ENCODE measurements at regions not wholly inside any gene's neighbourhood (a gene's known extent, or its start where the extent isn't known, plus 50 kb on each side); places are given as distances from the start of the nearest gene placed in this dataset.

- no peak for DNase-seq (ENCODE audit: low read depth in 1 of 2, low spot score in 1 of 2)
- Histone ChIP-seq H3K27ac (replicated peaks) (no peak overlapping the region), H3K4me3 (replicated peaks; ENCODE audit: insufficient read depth, low read length) (no peak overlapping the region), H3K27me3 (ENCODE audit: insufficient read depth, poor library complexity, severe bottlenecking) (no peaks in the 10 kb centered on the region)
- no peak for TF ChIP-seq SPI1 (IDR thresholded peaks at IDR 0.05; ENCODE audit: borderline replicate concordance, low read depth)
- TF ChIP-seq POLR2AphosphoS5 (IDR thresholded peaks at IDR 0.05; ENCODE audit: low read depth): no peak
These were observed 376.8 kb upstream of the ALCAM start for GRCh38 chr3:104989878-104990277.

GRCh38 chr3:104990758-104991157 lies 376.0 kb upstream of the ALCAM start:
- Histone ChIP-seq H3K27ac (replicated peaks) (no peak overlapping the region), H3K27me3 (ENCODE audit: insufficient read depth, poor library complexity, severe bottlenecking) (no peaks in the 10 kb centered on the region), H3K4me3 (replicated peaks; ENCODE audit: insufficient read depth, low read length) (no peak overlapping the region)
- DNase-seq (ENCODE audit: low read depth in 1 of 2, low spot score in 1 of 2): no peak
- TF ChIP-seq GABPA (IDR thresholded peaks at IDR 0.05; ENCODE audit: low read depth): no peak

GRCh38 chr3:104992676-104993075 lies 374.0 kb upstream of the ALCAM start:
- TF ChIP-seq GABPA (IDR thresholded peaks at IDR 0.05; ENCODE audit: low read depth) (no peak), REST (IDR thresholded peaks at IDR 0.05; ENCODE audit: insufficient replicate concordance, low read depth) (no peak), CTCF (IDR thresholded peaks at IDR 0.05; ENCODE audit: insufficient read depth, low read length) (no peak), POLR2AphosphoS5 (IDR thresholded peaks at IDR 0.05; ENCODE audit: low read depth) (no peak), SPI1 (IDR thresholded peaks at IDR 0.05; ENCODE audit: borderline replicate concordance, low read depth) (no peak)
- H3K27ac ChIP-seq (replicated peaks): no peak overlapping the region
- no peak for DNase-seq (ENCODE audit: low read depth in 1 of 2, low spot score in 1 of 2)
- no peaks in the 10 kb centered on the region for H3K27me3 ChIP-seq (ENCODE audit: insufficient read depth, poor library complexity, severe bottlenecking)
- no peak overlapping the region for H3K4me3 ChIP-seq (replicated peaks; ENCODE audit: insufficient read depth, low read length)

- TF ChIP-seq GABPA (IDR thresholded peaks at IDR 0.05; ENCODE audit: low read depth) (no peak), SPI1 (IDR thresholded peaks at IDR 0.05; ENCODE audit: borderline replicate concordance, low read depth) (no peak), CTCF (IDR thresholded peaks at IDR 0.05; ENCODE audit: insufficient read depth, low read length) (no peak), REST (IDR thresholded peaks at IDR 0.05; ENCODE audit: insufficient replicate concordance, low read depth) (no peak), POLR2AphosphoS5 (IDR thresholded peaks at IDR 0.05; ENCODE audit: low read depth) (no peak)
- H3K27me3 ChIP-seq (ENCODE audit: insufficient read depth, poor library complexity, severe bottlenecking): no peaks in the 10 kb centered on the region
- no peak overlapping the region for H3K4me3 ChIP-seq (replicated peaks; ENCODE audit: insufficient read depth, low read length)
- H3K27ac ChIP-seq (replicated peaks): no peak overlapping the region
- DNase-seq (ENCODE audit: low read depth in 1 of 2, low spot score in 1 of 2): no peak
These were observed 360.5 kb upstream of the ALCAM start for GRCh38 chr3:105006164-105006563.

GRCh38 chr3:105013657-105014056 lies 353.1 kb upstream of the ALCAM start:
- Histone ChIP-seq H3K27ac (replicated peaks) (no peak overlapping the region), H3K27me3 (ENCODE audit: insufficient read depth, poor library complexity, severe bottlenecking) (no peaks in the 10 kb centered on the region), H3K4me3 (replicated peaks; ENCODE audit: insufficient read depth, low read length) (no peak overlapping the region)
- TF ChIP-seq POLR2AphosphoS5 (IDR thresholded peaks at IDR 0.05; ENCODE audit: low read depth) (no peak), REST (IDR thresholded peaks at IDR 0.05; ENCODE audit: insufficient replicate concordance, low read depth) (no peak)
- no peak for DNase-seq (ENCODE audit: low read depth in 1 of 2, low spot score in 1 of 2)

Measured in HL-60 (cell line).